ENCODE measurements at regions not wholly inside any gene's neighbourhood (a gene's known extent, or its start where the extent isn't known, plus 50 kb on each side); places are given as distances from the start of the nearest gene placed in this dataset.

DNA sequence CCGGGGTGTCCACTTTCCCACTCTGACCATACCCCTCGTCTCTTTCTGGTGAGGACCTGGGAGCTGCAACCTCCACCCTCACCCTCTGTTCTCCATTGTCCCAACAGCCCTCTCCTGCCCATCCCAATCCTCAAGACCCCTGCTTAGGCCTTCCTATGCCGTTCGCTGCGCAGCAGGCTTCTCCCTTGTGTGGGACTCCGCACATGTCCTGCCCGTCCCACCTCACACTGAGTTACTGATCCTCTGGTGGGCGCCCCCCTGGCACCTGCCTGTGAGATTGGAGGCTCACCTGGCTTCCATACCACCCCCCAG lies 119.5 kb upstream of the SNTG2 start:
- Histone ChIP-seq H3K36me3 (ENCODE audit: control insufficient read depth, insufficient read depth, low read length) (no peaks in the 10 kb centered on the region), H3K4me3 (ENCODE audit: low read depth, low read length) (no peak overlapping the region), H3K27me3 (ENCODE audit: control insufficient read depth, insufficient read depth, low read length) (no peaks in the 10 kb centered on the region)
- POLR2A ChIA-PET = no interaction called here
- DNase-seq (ENCODE audit: low read depth) = no peak
- no peak for TF ChIP-seq CTCF (IDR thresholded peaks at IDR 0.05; ENCODE audit: insufficient read depth, low read depth, low read length)
- CTCF ChIA-PET = no interaction called here

DNA sequence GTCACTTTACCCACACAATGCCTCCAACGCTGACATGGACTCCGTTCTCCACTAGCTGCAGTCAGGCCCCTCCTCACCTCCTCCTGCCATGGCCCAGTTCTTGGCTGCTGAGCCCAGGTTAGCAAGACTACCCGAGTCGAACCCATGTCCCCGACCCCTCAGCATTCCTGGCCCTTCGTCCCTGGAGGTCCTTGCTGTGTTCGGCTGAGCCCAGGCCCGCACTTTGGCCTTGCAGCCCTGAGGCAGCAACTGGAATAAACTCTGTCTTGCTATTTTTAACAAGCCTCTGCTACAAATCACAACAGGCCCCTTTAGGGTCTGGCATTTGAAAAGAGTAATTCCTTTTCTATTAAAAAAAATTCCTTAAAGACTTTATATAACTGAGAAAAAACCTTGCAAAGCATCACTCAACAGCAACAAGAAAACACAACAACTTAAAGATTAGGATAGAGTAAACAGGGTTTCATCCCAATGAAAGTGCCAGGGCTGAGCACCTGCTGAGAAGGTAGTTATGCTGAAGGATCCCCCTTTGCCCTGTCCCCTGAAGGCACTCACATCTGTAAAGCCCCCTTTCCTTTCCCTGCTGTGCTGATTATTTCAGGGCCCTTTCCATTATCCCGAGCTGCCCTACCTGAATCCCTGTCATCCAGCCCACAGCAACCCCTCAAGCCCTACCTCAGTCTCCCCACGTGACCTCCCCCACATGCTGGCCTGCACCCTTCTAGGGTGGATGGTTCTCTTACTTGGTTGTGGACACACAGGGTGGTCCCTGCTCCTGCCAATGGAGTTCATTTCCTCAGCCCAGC lies 120.0 kb upstream of the SNTG2 start:
- H3K27me3 ChIP-seq (ENCODE audit: control insufficient read depth, insufficient read depth, low read length) = no peaks in the 10 kb centered on the region
- H3K4me3 ChIP-seq (ENCODE audit: low read depth, low read length) = no peak overlapping the region
- no peaks in the 10 kb centered on the region for H3K36me3 ChIP-seq (ENCODE audit: control insufficient read depth, insufficient read depth, low read length)
- DNase-seq (ENCODE audit: low read depth) = no peak
- POLR2A ChIA-PET = no interaction called here
- CTCF ChIA-PET = interaction anchor here (0.6 kb wide), 1 partner anchor 124 kb away, joined by 3 read pairs; no protein-coding TSS in a partner anchor
- no peak for TF ChIP-seq CTCF (IDR thresholded peaks at IDR 0.05; ENCODE audit: insufficient read depth, low read depth, low read length)

- no peak for TF ChIP-seq CTCF (IDR thresholded peaks at IDR 0.05; ENCODE audit: insufficient read depth, low read depth, low read length)
- H3K4me3 ChIP-seq (ENCODE audit: low read depth, low read length) = no peak overlapping the region
- H3K36me3 ChIP-seq (ENCODE audit: control insufficient read depth, insufficient read depth, low read length) = no peaks in the 10 kb centered on the region
- no peaks in the 10 kb centered on the region for H3K27me3 ChIP-seq (ENCODE audit: control insufficient read depth, insufficient read depth, low read length)
- POLR2A ChIA-PET = no interaction called here
- CTCF ChIA-PET = no interaction called here
- no peak for DNase-seq (ENCODE audit: low read depth)
Observed at GRCh38 chr2:829047-829446, 121.6 kb upstream of the SNTG2 start.

DNA sequence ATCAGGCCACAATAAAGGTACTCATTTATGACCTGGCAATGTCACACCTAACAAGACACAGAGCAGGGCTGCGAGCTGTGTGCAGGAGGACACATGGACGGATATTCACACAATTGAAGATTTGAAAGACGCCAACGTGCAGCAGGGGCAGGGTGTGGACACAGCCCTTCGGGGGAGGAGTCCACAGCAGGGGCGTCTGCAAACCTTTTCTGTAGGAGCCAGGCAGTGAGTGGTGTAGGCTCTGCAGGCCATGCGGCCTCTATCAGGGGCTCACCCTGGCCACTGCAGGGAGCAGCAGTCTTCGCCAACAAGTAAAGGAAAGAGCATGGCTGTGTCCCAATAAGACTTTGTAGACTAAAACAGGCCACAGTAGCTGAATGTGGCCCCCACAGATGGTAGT lies 125.7 kb upstream of the SNTG2 start:
- TF ChIP-seq CTCF (IDR thresholded peaks at IDR 0.05; ENCODE audit: insufficient read depth, low read depth, low read length) = no peak

GRCh38 chr2:824524-824923 lies 126.1 kb upstream of the SNTG2 start:
- TF ChIP-seq CTCF (IDR thresholded peaks at IDR 0.05; ENCODE audit: insufficient read depth, low read depth, low read length) = no peak
- ChIA-PET CTCF (no interaction called here), POLR2A (no interaction called here)
- DNase-seq (ENCODE audit: low read depth) = no peak
- no peaks in the 10 kb centered on the region for H3K27me3 ChIP-seq (ENCODE audit: control insufficient read depth, insufficient read depth, low read length)
- no peaks in the 10 kb centered on the region for H3K36me3 ChIP-seq (ENCODE audit: control insufficient read depth, insufficient read depth, low read length)
- no peak overlapping the region for H3K4me3 ChIP-seq (ENCODE audit: low read depth, low read length)

More for the DNA sequence above, 125.7 kb upstream of the SNTG2 start:
- DNase-seq (ENCODE audit: low read depth) = no peak
- H3K27me3 ChIP-seq (ENCODE audit: control insufficient read depth, insufficient read depth, low read length) = no peaks in the 10 kb centered on the region
- CTCF ChIA-PET = no interaction called here
- no peaks in the 10 kb centered on the region for H3K36me3 ChIP-seq (ENCODE audit: control insufficient read depth, insufficient read depth, low read length)
- H3K4me3 ChIP-seq (ENCODE audit: low read depth, low read length) = no peak overlapping the region
- POLR2A ChIA-PET = no interaction called here

Measured in BJ (cell line).